ENCODE measurements at regions not wholly inside any gene's neighbourhood (a gene's known extent, or its start where the extent isn't known, plus 50 kb on each side); places are given as distances from the start of the nearest gene placed in this dataset.

GRCh38 chr7:48781752-48782151 is 142.6 kb upstream of the CDC14C start:
- TF ChIP-seq ARNTL (CRISPR knock-in tag; IDR thresholded peaks at IDR 0.05; ENCODE audit: borderline replicate concordance, low read depth) (no peak), SNAI2 (CRISPR knock-in tag; IDR thresholded peaks at IDR 0.05) (no peak), TSHZ2 (CRISPR knock-in tag; IDR thresholded peaks at IDR 0.05) (no peak), BACH2 (CRISPR knock-in tag; IDR thresholded peaks at IDR 0.05; ENCODE audit: borderline replicate concordance) (no peak), ZC3H10 (CRISPR knock-in tag; IDR thresholded peaks at IDR 0.05) (no peak), CREB5 (CRISPR knock-in tag; IDR thresholded peaks at IDR 0.05; ENCODE audit: low read depth) (no peak)

GRCh38 chr7:48782511-48782910 is 141.8 kb upstream of the CDC14C start:
- TF ChIP-seq OSR1 (CRISPR knock-in tag; IDR thresholded peaks at IDR 0.05) (no peak), ZC3H10 (CRISPR knock-in tag; IDR thresholded peaks at IDR 0.05) (no peak), ESRRG (CRISPR knock-in tag; IDR thresholded peaks at IDR 0.05) (no peak), ZNF8 (CRISPR knock-in tag; IDR thresholded peaks at IDR 0.05) (no peak), CSDC2 (CRISPR knock-in tag; IDR thresholded peaks at IDR 0.05) (no peak), ZNF565 (CRISPR knock-in tag; conservative IDR thresholded peaks at IDR 0.05; ENCODE audit: low read depth) (no peak), ZNF70 (CRISPR knock-in tag; IDR thresholded peaks at IDR 0.05) (no peak), TCF4 (CRISPR knock-in tag; IDR thresholded peaks at IDR 0.05; ENCODE audit: borderline replicate concordance) (no peak), POU6F1 (CRISPR knock-in tag; IDR thresholded peaks at IDR 0.05; ENCODE audit: borderline replicate concordance, low read depth) (no peak), ZFP3 (CRISPR knock-in tag; IDR thresholded peaks at IDR 0.05) (no peak), CREB5 (CRISPR knock-in tag; IDR thresholded peaks at IDR 0.05; ENCODE audit: low read depth) (no peak), CSRNP3 (CRISPR knock-in tag; IDR thresholded peaks at IDR 0.05) (no peak), BACH2 (CRISPR knock-in tag; IDR thresholded peaks at IDR 0.05; ENCODE audit: borderline replicate concordance) (no peak), ISL1 (CRISPR knock-in tag; IDR thresholded peaks at IDR 0.05) (no peak), RARB (CRISPR knock-in tag; IDR thresholded peaks at IDR 0.05) (no peak)
- ATAC-seq = no peak

More at GRCh38 chr7:48781752-48782151, 142.6 kb upstream of the CDC14C start:
- ATAC-seq = no peak

- TF ChIP-seq PATZ1 (CRISPR knock-in tag; IDR thresholded peaks at IDR 0.05; ENCODE audit: borderline replicate concordance) (no peak), ISL1 (CRISPR knock-in tag; IDR thresholded peaks at IDR 0.05) (no peak), ZNF565 (CRISPR knock-in tag; conservative IDR thresholded peaks at IDR 0.05; ENCODE audit: low read depth) (no peak), CSRNP3 (CRISPR knock-in tag; IDR thresholded peaks at IDR 0.05) (no peak)
- ATAC-seq = no peak
These were observed 137.4 kb upstream of the CDC14C start for GRCh38 chr7:48786951-48787350.

Measured in SK-N-SH treated with all-trans-retinoic acid at 6 μM for 48 hours (cell line).